Activated naive CD4-positive, alpha-beta T cell treated with anti-CD3 and anti-CD28 coated beads, Interleukin-2, amount 50 U/mL, for 24 hours (primary cell): ENCODE measurements at regions not wholly inside any gene's neighbourhood (a gene's known extent, or its start where the extent isn't known, plus 50 kb on each side); places are given as distances from the start of the nearest gene placed in this dataset.
"Not testable (repeated sequence)": the region's sequence is repeated elsewhere in the genome, so short reads cannot be mapped to it uniquely, and the experiment has no call there.

Experiments
- H3K27ac Mint-ChIP-seq: one replicate; pipeline ENCODE4 v1.8.0; 2021; ENCODE audit warnings: mild to moderate bottlenecking, mixed read lengths
- H3K27me3 Mint-ChIP-seq: one replicate; pipeline ENCODE4 v1.8.0; 2021; ENCODE audit warnings: mixed read lengths
- H3K36me3 Mint-ChIP-seq: one replicate; pipeline ENCODE4 v1.8.0; 2021; ENCODE audit warnings: mixed read lengths
- H3K4me1 Mint-ChIP-seq: one replicate; pipeline ENCODE4 v1.8.0; 2021; ENCODE audit warnings: mixed read lengths
- H3K4me3 Mint-ChIP-seq: one replicate; pipeline ENCODE4 v1.8.0; 2021; ENCODE audit warnings: mild to moderate bottlenecking, mixed read lengths
- H3K9me3 Mint-ChIP-seq: one replicate; pipeline ENCODE4 v1.8.0; 2021; ENCODE audit warnings: mixed read lengths

- Mint-ChIP-seq H3K27ac (no peak overlapping the region), H3K9me3 (no peaks in the 10 kb centered on the region), H3K4me3 (no peak overlapping the region), H3K36me3 (no peaks in the 10 kb centered on the region), H3K27me3 (no peaks in the 10 kb centered on the region), H3K4me1 (no peaks in the 10 kb centered on the region)
These were observed 86.7 kb upstream of the EED start for GRCh38 chr11:86157797-86158378.

DNA sequence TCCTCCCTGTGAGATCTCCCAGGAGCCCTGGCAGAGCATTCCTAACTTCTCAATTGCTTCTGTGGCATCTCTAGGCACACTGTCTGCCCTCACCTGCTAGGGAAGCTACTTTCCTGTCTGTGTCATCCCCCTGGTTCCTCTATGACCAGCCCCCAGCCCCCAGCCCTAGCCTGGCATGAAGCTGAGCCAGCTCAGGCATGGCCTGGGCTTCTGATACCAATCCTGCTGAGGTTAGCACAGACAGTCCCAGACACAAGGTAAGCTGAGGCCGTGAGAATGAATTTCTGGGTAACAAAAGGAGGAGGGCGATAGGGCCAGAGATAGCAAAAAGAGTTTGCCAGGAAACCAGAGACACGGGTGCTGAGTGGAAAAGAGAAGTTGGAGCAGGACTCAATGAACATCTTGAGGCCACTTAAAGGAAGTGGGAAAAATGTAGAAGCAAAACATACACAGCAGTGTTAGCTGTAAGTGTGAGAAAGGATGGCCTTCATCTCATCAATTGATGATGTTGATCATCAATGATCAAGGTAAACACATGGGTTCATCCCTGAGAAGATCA is 87.6 kb upstream of the PICALM start:
- Mint-ChIP-seq H3K27me3 (no peaks in the 10 kb centered on the region), H3K4me3 (no peak overlapping the region), H3K4me1 (peaks cover 12% of the 10 kb centered on the region), H3K9me3 (no peaks in the 10 kb centered on the region), H3K27ac (no peak overlapping the region), H3K36me3 (no peaks in the 10 kb centered on the region)

DNA sequence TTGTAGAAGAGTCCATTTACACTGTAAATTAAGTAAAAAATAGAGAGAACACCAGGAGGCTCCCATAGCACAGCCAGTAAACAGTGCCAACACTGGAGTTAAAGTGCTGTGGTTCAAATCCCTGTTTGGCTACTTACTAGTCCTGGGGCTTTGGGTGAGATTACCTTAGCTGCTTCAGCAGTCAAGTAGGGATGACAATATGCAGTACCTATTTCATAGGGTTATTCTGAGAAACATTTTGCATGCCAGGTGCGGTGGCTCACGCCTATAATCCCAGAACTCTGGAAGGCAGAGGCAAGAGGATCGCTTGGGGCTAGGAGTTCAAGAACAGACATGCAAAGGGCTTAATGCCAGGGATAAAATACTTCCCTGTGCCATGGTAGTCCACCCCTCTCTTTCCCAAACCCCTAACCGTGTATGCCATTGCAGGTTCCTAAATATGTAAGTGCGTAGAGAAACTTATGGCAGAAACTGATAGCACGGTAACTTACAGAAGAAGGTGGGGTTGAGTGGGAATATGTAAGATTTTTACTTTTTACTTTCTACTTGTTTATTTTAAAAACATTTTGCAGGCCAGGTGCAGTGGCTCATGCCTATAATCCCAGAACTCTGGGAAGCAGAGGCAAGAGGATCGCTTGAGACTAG is 86.4 kb upstream of the PICALM start:
- no peak overlapping the region for H3K4me3 Mint-ChIP-seq
- H3K4me1 Mint-ChIP-seq, result peaks cover 15% of the 10 kb centered on the region
- H3K27ac Mint-ChIP-seq, result no peak overlapping the region
- no peaks in the 10 kb centered on the region for H3K9me3 Mint-ChIP-seq
- H3K27me3 Mint-ChIP-seq, result no peaks in the 10 kb centered on the region
- no peaks in the 10 kb centered on the region for H3K36me3 Mint-ChIP-seq

- Mint-ChIP-seq H3K36me3 (no peaks in the 10 kb centered on the region), H3K27me3 (no peaks in the 10 kb centered on the region), H3K9me3 (no peaks in the 10 kb centered on the region), H3K4me3 (no peak overlapping the region), H3K4me1 (peaks cover 15% of the 10 kb centered on the region), H3K27ac (no peak overlapping the region)
These were observed 84.6 kb upstream of the PICALM start for GRCh38 chr11:86153439-86153838.

DNA sequence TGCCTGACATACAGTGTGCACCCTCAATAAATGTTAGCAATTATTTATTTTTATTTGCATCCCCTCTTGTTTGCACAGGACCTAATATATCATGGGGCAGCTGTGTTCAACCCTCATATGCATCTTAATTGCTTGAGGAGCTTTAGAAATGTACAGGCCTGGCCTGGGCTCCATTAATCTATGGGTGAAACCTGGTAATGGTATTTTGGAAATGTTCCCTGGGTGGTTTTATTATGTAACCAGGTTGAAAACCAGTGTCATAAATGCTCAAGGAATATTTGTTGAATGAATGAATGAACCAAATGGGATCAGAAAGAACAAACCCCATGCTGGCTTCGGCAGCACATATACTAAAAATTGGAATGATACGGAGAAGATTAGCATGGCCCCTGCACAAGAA is 84.0 kb upstream of the PICALM start:
- H3K9me3 Mint-ChIP-seq, result no peaks in the 10 kb centered on the region
- no peak overlapping the region for H3K27ac Mint-ChIP-seq

GRCh38 chr11:86152006-86152862 is 83.3 kb upstream of the PICALM start:
- Mint-ChIP-seq H3K36me3 (no peaks in the 10 kb centered on the region), H3K4me3 (no peak overlapping the region), H3K9me3 (no peaks in the 10 kb centered on the region), H3K27ac (no peak overlapping the region), H3K27me3 (no peaks in the 10 kb centered on the region), H3K4me1 (peaks cover 15% of the 10 kb centered on the region)

More for the DNA sequence above, 84.0 kb upstream of the PICALM start:
- no peaks in the 10 kb centered on the region for H3K27me3 Mint-ChIP-seq
- peaks cover 15% of the 10 kb centered on the region for H3K4me1 Mint-ChIP-seq
- H3K36me3 Mint-ChIP-seq, result no peaks in the 10 kb centered on the region
- no peak overlapping the region for H3K4me3 Mint-ChIP-seq

- Mint-ChIP-seq H3K27me3 (no peaks in the 10 kb centered on the region), H3K9me3 (no peaks in the 10 kb centered on the region), H3K4me3 (no peak overlapping the region), H3K36me3 (no peaks in the 10 kb centered on the region), H3K4me1 (peaks cover 15% of the 10 kb centered on the region), H3K27ac (no peak overlapping the region)
These were observed 82.5 kb upstream of the PICALM start for GRCh38 chr11:86151174-86152005.

DNA sequence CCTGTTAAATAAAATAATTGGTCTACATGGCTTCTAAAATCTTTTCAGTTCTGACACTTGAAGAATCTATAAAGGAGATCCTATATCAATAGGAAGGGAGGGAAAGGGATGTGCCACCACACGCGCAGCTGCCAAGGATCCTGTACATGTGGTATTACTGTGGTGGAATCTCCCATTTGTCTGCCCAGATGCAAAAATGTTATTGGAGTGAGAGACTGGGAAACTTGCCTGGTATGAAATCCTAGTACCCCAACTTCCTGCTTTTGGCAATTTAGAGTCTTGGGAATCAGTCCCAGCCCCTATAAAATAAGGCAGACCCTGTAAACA is 81.9 kb upstream of the PICALM start:
- H3K4me1 Mint-ChIP-seq, result peaks cover 15% of the 10 kb centered on the region
- no peak overlapping the region for H3K27ac Mint-ChIP-seq
- no peaks in the 10 kb centered on the region for H3K36me3 Mint-ChIP-seq
- H3K27me3 Mint-ChIP-seq, result no peaks in the 10 kb centered on the region
- H3K4me3 Mint-ChIP-seq, result no peak overlapping the region
- no peaks in the 10 kb centered on the region for H3K9me3 Mint-ChIP-seq

DNA sequence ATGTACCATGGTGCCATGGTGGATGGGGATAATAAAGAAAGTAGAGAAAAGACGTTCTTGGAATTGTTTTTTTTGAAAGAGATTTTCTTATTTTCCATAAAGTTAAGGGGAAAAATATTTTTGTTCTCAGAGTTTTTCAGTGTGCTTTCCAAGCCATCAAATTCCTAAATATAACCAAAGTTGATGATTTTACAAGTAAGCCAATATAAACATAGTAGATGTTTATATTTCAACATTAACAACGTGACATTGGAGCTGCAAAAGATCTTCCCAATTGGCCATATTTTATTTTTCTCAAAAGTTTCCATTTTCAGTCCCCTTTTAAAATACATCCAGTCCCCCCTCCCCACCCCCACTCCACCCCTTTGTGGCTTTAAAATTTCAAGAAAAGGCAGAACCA is 80.9 kb upstream of the PICALM start:
- H3K4me3 Mint-ChIP-seq, result no peak overlapping the region
- H3K9me3 Mint-ChIP-seq, result no peaks in the 10 kb centered on the region
- no peaks in the 10 kb centered on the region for H3K36me3 Mint-ChIP-seq
- no peak overlapping the region for H3K27ac Mint-ChIP-seq
- peaks cover 15% of the 10 kb centered on the region for H3K4me1 Mint-ChIP-seq
- H3K27me3 Mint-ChIP-seq, result no peaks in the 10 kb centered on the region

GRCh38 chr11:86148345-86148747 is 79.5 kb upstream of the PICALM start:
- H3K4me3 Mint-ChIP-seq, result no peak overlapping the region
- H3K36me3 Mint-ChIP-seq, result no peaks in the 10 kb centered on the region
- no peaks in the 10 kb centered on the region for H3K9me3 Mint-ChIP-seq
- H3K4me1 Mint-ChIP-seq, result peaks cover 22% of the 10 kb centered on the region
- no peaks in the 10 kb centered on the region for H3K27me3 Mint-ChIP-seq
- no peak overlapping the region for H3K27ac Mint-ChIP-seq

GRCh38 chr11:86147004-86147403 is 78.1 kb upstream of the PICALM start:
- H3K27me3 Mint-ChIP-seq, result no peaks in the 10 kb centered on the region
- no peaks in the 10 kb centered on the region for H3K36me3 Mint-ChIP-seq
- no peak overlapping the region for H3K27ac Mint-ChIP-seq
- no peak overlapping the region for H3K4me3 Mint-ChIP-seq
- no peaks in the 10 kb centered on the region for H3K9me3 Mint-ChIP-seq
- H3K4me1 Mint-ChIP-seq, result peaks cover 16% of the 10 kb centered on the region

- Mint-ChIP-seq H3K36me3 (no peaks in the 10 kb centered on the region), H3K27me3 (no peaks in the 10 kb centered on the region), H3K27ac (no peak overlapping the region), H3K9me3 (no peaks in the 10 kb centered on the region), H3K4me1 (peaks cover 7% of the 10 kb centered on the region), H3K4me3 (no peak overlapping the region)
These were observed 76.7 kb upstream of the PICALM start for GRCh38 chr11:86145439-86146156.

- Mint-ChIP-seq H3K4me3 (no peak overlapping the region), H3K9me3 (no peaks in the 10 kb centered on the region), H3K27ac (no peak overlapping the region), H3K27me3 (no peaks in the 10 kb centered on the region), H3K4me1 (peaks cover 11% of the 10 kb centered on the region), H3K36me3 (no peaks in the 10 kb centered on the region)
These were observed 76.0 kb upstream of the PICALM start for GRCh38 chr11:86144846-86145245.

DNA sequence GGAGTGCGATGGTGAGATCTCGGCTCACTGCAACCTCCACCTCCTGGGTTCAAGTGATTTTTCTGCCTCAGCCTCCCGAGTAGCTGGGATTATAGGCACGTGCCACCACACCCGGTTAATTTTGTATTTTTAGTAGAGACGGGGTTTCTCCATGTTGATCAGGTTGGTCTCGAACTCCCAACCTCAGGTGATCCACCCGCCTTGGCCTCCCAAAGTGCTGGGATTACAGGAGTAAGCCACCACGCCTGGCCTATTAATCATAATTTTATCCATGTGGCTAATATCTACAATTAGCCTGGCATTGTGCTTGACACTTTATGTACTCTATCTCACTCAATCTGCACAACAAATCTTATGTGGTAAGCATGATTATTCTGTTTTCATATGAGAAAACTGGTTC is 75.2 kb upstream of the PICALM start:
- H3K9me3 Mint-ChIP-seq, H3K27ac Mint-ChIP-seq, H3K4me3 Mint-ChIP-seq, H3K36me3 Mint-ChIP-seq, H3K27me3 Mint-ChIP-seq: not testable (repeated sequence)
- peaks cover 13% of the 10 kb centered on the region for H3K4me1 Mint-ChIP-seq
